Keratinocyte (primary cell): ENCODE measurements at regions not wholly inside any gene's neighbourhood (a gene's known extent, or its start where the extent isn't known, plus 50 kb on each side); places are given as distances from the start of the nearest gene placed in this dataset.

Source experiments
- DNase-seq: peaks from one replicate; pipeline ENCODE4 v3.0.0-alpha.2; 2011; ENCODE audit warnings: low read depth, missing footprints, low spot score
- FAIRE-seq: peaks from 2 replicates; lab custom pipeline; 2011; peaks lifted over from hg19 to GRCh38; lab: Jason Lieb, UNC
- H2AFZ ChIP-seq: 2 replicates; pipeline ENCODE4 v1.6.0; 2012; ENCODE audit warnings: low read length, control low read depth, inconsistent platforms; ENCODE audit not compliant: control insufficient read depth
- H3K27ac ChIP-seq: 2 replicates; pipeline ENCODE4 v1.5.1; 2011; ENCODE audit warnings: low read length; ENCODE audit not compliant: control insufficient read depth, insufficient read depth
- H3K27me3 ChIP-seq: 3 replicates; pipeline ENCODE4 v1.6.0; 2011; ENCODE audit warnings: low read length; ENCODE audit not compliant: control insufficient read depth, insufficient read depth; ENCODE audit errors: extremely low read depth
- H3K36me3 ChIP-seq, 2 experiments: 2 replicates in 1 of 2; 3 replicates in 1 of 2; pipeline ENCODE4 v1.5.1; 2011; ENCODE audit warnings: low read length in 2 of 2, mild to moderate bottlenecking in 1 of 2; ENCODE audit not compliant: control insufficient read depth in 2 of 2, insufficient read depth in 2 of 2; ENCODE audit errors: extremely low read depth in 1 of 2
- H3K4me1 ChIP-seq: 3 replicates; pipeline ENCODE4 v1.5.1; 2011; ENCODE audit warnings: low read length; ENCODE audit not compliant: control insufficient read depth, insufficient read depth; ENCODE audit errors: extremely low read depth
- H3K4me2 ChIP-seq: 3 replicates; pipeline ENCODE4 v1.6.0; 2011; ENCODE audit warnings: low read depth, low read length; ENCODE audit not compliant: control insufficient read depth, insufficient read depth; ENCODE audit errors: extremely low read depth
- H3K4me3 ChIP-seq, 3 experiments: fragments of 200-600 bp in 1 of 3; sonication (generic) in 1 of 3; 2 replicates in 2 of 3; 3 replicates in 1 of 3; pipeline ENCODE4 v1.5.1; 2011 to 2016; ENCODE audit warnings: low read length in 3 of 3, mild to moderate bottlenecking in 3 of 3, control low read depth in 2 of 3, inconsistent platforms in 1 of 3, low read depth in 1 of 3, mixed read lengths in 1 of 3, mixed run types in 1 of 3, moderate library complexity in 1 of 3; ENCODE audit not compliant: control insufficient read depth in 2 of 3, insufficient read depth in 2 of 3; ENCODE audit errors: extremely low read depth in 1 of 3
- H3K79me2 ChIP-seq: 2 replicates; pipeline ENCODE4 v1.6.0; 2012; ENCODE audit warnings: low read length; ENCODE audit not compliant: control insufficient read depth, insufficient read depth
- H3K9ac ChIP-seq: 3 replicates; pipeline ENCODE4 v1.6.0; 2011; ENCODE audit warnings: low read length; ENCODE audit not compliant: control insufficient read depth, insufficient read depth; ENCODE audit errors: extremely low read depth
- H3K9me1 ChIP-seq: 3 replicates; pipeline ENCODE4 v1.6.0; 2011; ENCODE audit warnings: low read length; ENCODE audit not compliant: control insufficient read depth, insufficient read depth; ENCODE audit errors: extremely low read depth
- H3K9me3 ChIP-seq: 2 replicates; pipeline ENCODE4 v1.5.1; 2012; ENCODE audit warnings: low read depth, low read length; ENCODE audit not compliant: control insufficient read depth
- H4K20me1 ChIP-seq: 3 replicates; pipeline ENCODE4 v1.6.0; 2011; ENCODE audit warnings: low read length; ENCODE audit not compliant: control insufficient read depth, insufficient read depth; ENCODE audit errors: extremely low read depth
- CTCF ChIP-seq, 3 experiments: IDR thresholded peaks in 1 of 3; conservative IDR thresholded peaks in 1 of 3; optimal IDR thresholded peaks in 1 of 3; 2 replicates in 2 of 3; 3 replicates in 1 of 3; pipeline versions ENCODE3 to v1.5.1; 2011; ENCODE audit warnings: low read length in 3 of 3, mild to moderate bottlenecking in 3 of 3, moderate library complexity in 2 of 3, control low read depth in 1 of 3, inconsistent platforms in 1 of 3; ENCODE audit not compliant: insufficient read depth in 2 of 3; ENCODE audit errors: extremely low read depth in 1 of 3
- EZH2 ChIP-seq: IDR thresholded peaks from one replicate; pipeline ENCODE4 v1.6.1; 2012; ENCODE audit warnings: inconsistent platforms, mild to moderate bottlenecking, low read length, moderate library complexity
- dilution Hi-C: fragments of 300-500 bp; cut with MboI; formaldehyde crosslinking; loops from one replicate; pipeline ENCODE4 v1.7.0; 2020; ENCODE audit warnings: low sequenced_read_pairs; ENCODE audit not compliant: extremely low pct_ligation_motif_present

- FAIRE-seq: no peak
- H3K27ac ChIP-seq: no peak overlapping the region
- no peaks in the 10 kb centered on the region for H3K9me3 ChIP-seq
- H3K79me2 ChIP-seq: no peaks in the 10 kb centered on the region
- H3K27me3 ChIP-seq: peaks cover 4% of the 10 kb centered on the region
- no peak overlapping the region for H3K9ac ChIP-seq
- H4K20me1 ChIP-seq: no peaks in the 10 kb centered on the region
- H3K4me1 ChIP-seq: peaks cover 3% of the 10 kb centered on the region
- no peak overlapping the region for H3K4me2 ChIP-seq
- no peak for DNase-seq
- TF ChIP-seq EZH2 (no peak), CTCF (optimal IDR thresholded peaks at IDR 0.05 in 1 of 3, IDR thresholded peaks at IDR 0.05 in 1 of 3, conservative IDR thresholded peaks at IDR 0.05 in 1 of 3; ENCODE audit: extremely low read depth in 1 of 3, insufficient read depth in 2 of 3, low read length in 3 of 3) (no peak)
- no peak overlapping the region for H3K4me3 ChIP-seq
- no peaks in the 10 kb centered on the region for H3K36me3 ChIP-seq
- H2AFZ ChIP-seq: no peak overlapping the region
- H3K9me1 ChIP-seq: no peaks in the 10 kb centered on the region
- dilution Hi-C loops: no loop called here
Observed at GRCh38 chr13:30359991-30360390, 52.6 kb upstream of the KATNAL1 start.

GRCh38 chr13:30360586-30360985, 53.2 kb upstream of the KATNAL1 start:
- H3K9me3 ChIP-seq: no peaks in the 10 kb centered on the region
- no peak for TF ChIP-seq CTCF (optimal IDR thresholded peaks at IDR 0.05 in 1 of 3, IDR thresholded peaks at IDR 0.05 in 1 of 3, conservative IDR thresholded peaks at IDR 0.05 in 1 of 3; ENCODE audit: extremely low read depth in 1 of 3, insufficient read depth in 2 of 3, low read length in 3 of 3)
- TF ChIP-seq EZH2: no peak
- H3K27ac ChIP-seq: no peak overlapping the region
- H3K27me3 ChIP-seq: peaks cover 4% of the 10 kb centered on the region
- dilution Hi-C loops: no loop called here
- H3K9ac ChIP-seq: no peak overlapping the region
- no peaks in the 10 kb centered on the region for H3K36me3 ChIP-seq
- H4K20me1 ChIP-seq: no peaks in the 10 kb centered on the region
- no peaks in the 10 kb centered on the region for H3K9me1 ChIP-seq
- DNase-seq (no peak), FAIRE-seq (no peak)
- H3K4me2 ChIP-seq: no peak overlapping the region
- peaks cover 4% of the 10 kb centered on the region for H3K4me1 ChIP-seq
- H3K4me3 ChIP-seq: no peak overlapping the region
- no peaks in the 10 kb centered on the region for H3K79me2 ChIP-seq
- no peak overlapping the region for H2AFZ ChIP-seq
